22Rv1 (cell line): ENCODE measurements at regions not wholly inside any gene's neighbourhood (a gene's known extent, or its start where the extent isn't known, plus 50 kb on each side); places are given as distances from the start of the nearest gene placed in this dataset.

Experiments used
- ZFX ChIP-seq: fragments of 450-650 bp; IDR thresholded peaks from 2 replicates; pipeline ENCODE4 v1.6.1; 2017; ENCODE audit warnings: antibody characterized with exemption, borderline replicate concordance
- TF ChIP-seq, protein P1 (sequence below): fragments of 450-650 bp; IDR thresholded peaks from 2 replicates; pipeline ENCODE4 v1.5.1; 2017; ENCODE audit warnings: mild to moderate bottlenecking

DNA sequence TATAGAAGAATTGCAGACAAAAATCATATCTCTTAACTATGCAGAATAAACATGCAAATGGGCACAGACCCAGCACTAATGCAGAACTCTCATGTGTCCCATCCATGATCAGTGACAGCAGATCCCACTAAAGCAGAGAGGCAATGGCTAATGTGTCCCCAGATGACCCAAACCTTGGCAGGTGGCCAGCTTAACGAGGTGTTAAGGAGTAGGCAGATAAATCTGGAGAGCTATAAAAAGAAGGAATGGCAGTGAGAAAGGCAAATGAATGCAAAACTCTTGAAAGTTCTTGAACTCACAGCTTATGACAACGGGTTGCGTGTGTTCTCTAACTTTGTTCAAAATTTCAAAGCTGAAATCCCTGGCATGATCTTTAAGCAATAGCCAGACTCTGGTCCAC, 265.4 kb downstream of the RASEF start:
- TF ChIP-seq, protein P1, sequence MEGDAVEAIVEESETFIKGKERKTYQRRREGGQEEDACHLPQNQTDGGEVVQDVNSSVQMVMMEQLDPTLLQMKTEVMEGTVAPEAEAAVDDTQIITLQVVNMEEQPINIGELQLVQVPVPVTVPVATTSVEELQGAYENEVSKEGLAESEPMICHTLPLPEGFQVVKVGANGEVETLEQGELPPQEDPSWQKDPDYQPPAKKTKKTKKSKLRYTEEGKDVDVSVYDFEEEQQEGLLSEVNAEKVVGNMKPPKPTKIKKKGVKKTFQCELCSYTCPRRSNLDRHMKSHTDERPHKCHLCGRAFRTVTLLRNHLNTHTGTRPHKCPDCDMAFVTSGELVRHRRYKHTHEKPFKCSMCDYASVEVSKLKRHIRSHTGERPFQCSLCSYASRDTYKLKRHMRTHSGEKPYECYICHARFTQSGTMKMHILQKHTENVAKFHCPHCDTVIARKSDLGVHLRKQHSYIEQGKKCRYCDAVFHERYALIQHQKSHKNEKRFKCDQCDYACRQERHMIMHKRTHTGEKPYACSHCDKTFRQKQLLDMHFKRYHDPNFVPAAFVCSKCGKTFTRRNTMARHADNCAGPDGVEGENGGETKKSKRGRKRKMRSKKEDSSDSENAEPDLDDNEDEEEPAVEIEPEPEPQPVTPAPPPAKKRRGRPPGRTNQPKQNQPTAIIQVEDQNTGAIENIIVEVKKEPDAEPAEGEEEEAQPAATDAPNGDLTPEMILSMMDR, result no peak
- TF ChIP-seq ZFX, result no peak
